GM12878 (cell line): ENCODE measurements at regions not wholly inside any gene's neighbourhood (a gene's known extent, or its start where the extent isn't known, plus 50 kb on each side); places are given as distances from the start of the nearest gene placed in this dataset.

ENCODE experiments used
- ATAC-seq: fragments of 200-7000 bp; cut with Tn5 transposase; 3 replicates; pipeline ENCODE4 v1.9.1; 2020; ENCODE audit warnings: mild to moderate bottlenecking, moderate library complexity
- BruUV-seq: library from RNA; stranded (reverse); fragments of 400-500 nt; replicated peaks from 2 replicates; lab custom pipeline; 2021; lab: Mats Ljungman, UMichigan
- CTCF ChIA-PET: fragments of 300-600 bp; sonication (Branson Sonifier 250); formaldehyde crosslinking; extraction: SDS; loops from one replicate; lab custom pipeline; 2021; ENCODE audit warnings: inconsistent platforms; lab: Yijun Ruan, JAX
- POLR2A ChIA-PET: fragments of 350-600 bp; formaldehyde crosslinking; extraction: SDS; loops from one replicate; lab custom pipeline; 2021; ENCODE audit warnings: inconsistent platforms; lab: Charles Lee
- RAD21 ChIA-PET: fragments of 300-600 bp; sonication (Branson Sonifier 250); formaldehyde crosslinking; loops from one replicate; lab custom pipeline; 2023; ENCODE audit warnings: antibody characterized with exemption; ENCODE audit not compliant: unreplicated experiment; lab: Charles Lee
- SMC1A ChIA-PET: fragments of 300-600 bp; sonication (Branson Sonifier 250); formaldehyde crosslinking; loops from one replicate; lab custom pipeline; 2023; ENCODE audit not compliant: unreplicated experiment, uncharacterized antibody; lab: Charles Lee
- DNase-seq: peaks from one replicate; pipeline ENCODE4 v3.0.0-alpha.2; 2011; ENCODE audit warnings: low read depth, low spot score
- FAIRE-seq: peaks from 3 replicates; lab custom pipeline; 2011; peaks lifted over from hg19 to GRCh38; lab: Jason Lieb, UNC
- H2AFZ ChIP-seq: 2 replicates; pipeline ENCODE4 v1.6.0; 2011; ENCODE audit warnings: low read depth, low read length, control low read depth; ENCODE audit not compliant: control insufficient read depth
- H3K27ac ChIP-seq: 2 replicates; pipeline ENCODE4 v1.5.1; 2011; ENCODE audit warnings: control low read depth; ENCODE audit not compliant: control insufficient read depth, insufficient read depth
- H3K27me3 ChIP-seq, 2 experiments: replicated peaks in 1 of 2; 2 replicates each; pipeline versions ENCODE4 v1.6.0 to v1.6.1; 2011; ENCODE audit warnings: low read length in 1 of 2; ENCODE audit not compliant: control insufficient read depth in 2 of 2, insufficient read depth in 2 of 2
- H3K36me3 ChIP-seq, 2 experiments: 2 replicates each; pipeline ENCODE4 v1.5.1; 2011; ENCODE audit warnings: low read length in 1 of 2; ENCODE audit not compliant: control insufficient read depth in 2 of 2, insufficient read depth in 2 of 2
- H3K4me1 ChIP-seq: 2 replicates; pipeline ENCODE4 v1.6.1; 2011; ENCODE audit warnings: mild to moderate bottlenecking, low read length, moderate library complexity, mixed read lengths; ENCODE audit not compliant: control insufficient read depth, insufficient read depth
- H3K4me2 ChIP-seq: 2 replicates; pipeline ENCODE4 v1.6.0; 2011; ENCODE audit warnings: control low read depth; ENCODE audit not compliant: control insufficient read depth, insufficient read depth
- H3K4me3 ChIP-seq: fragments of 200-600 bp; sonication (generic); 2 replicates; pipeline ENCODE4 v1.5.1; 2016
- H3K79me2 ChIP-seq: 2 replicates; pipeline ENCODE4 v1.6.0; 2011; ENCODE audit warnings: low read length; ENCODE audit not compliant: control insufficient read depth, insufficient read depth
- H3K9ac ChIP-seq: 2 replicates; pipeline ENCODE4 v1.8.0; 2011; ENCODE audit warnings: low read length, control low read depth, mixed read lengths; ENCODE audit not compliant: control insufficient read depth, insufficient read depth
- H3K9me3 ChIP-seq: replicated peaks from 3 replicates; pipeline ENCODE4 v1.5.1; 2011; ENCODE audit warnings: mild to moderate bottlenecking, low read length; ENCODE audit not compliant: control insufficient read depth, insufficient read depth
- H4K20me1 ChIP-seq: 2 replicates; pipeline ENCODE4 v1.6.0; 2011; ENCODE audit not compliant: control insufficient read depth, insufficient read depth
- BACH1 ChIP-seq: fragments of 450-650 bp; IDR thresholded peaks from 2 replicates; pipeline ENCODE4 v1.6.1; 2017; ENCODE audit warnings: mild to moderate bottlenecking, borderline replicate concordance
- BCL11A ChIP-seq: IDR thresholded peaks from 2 replicates; pipeline ENCODE4 v1.6.1; 2011; ENCODE audit warnings: low read depth, low read length
- CEBPB ChIP-seq, 2 experiments: fragments of 150-350 bp in 1 of 2; IDR thresholded peaks; 2 replicates each; pipeline ENCODE4 v1.6.1; 2012 to 2014; ENCODE audit warnings: low read depth in 2 of 2, low read length in 2 of 2, borderline replicate concordance in 1 of 2, inconsistent platforms in 1 of 2
- EED ChIP-seq: sonication (generic); IDR thresholded peaks from 2 replicates; pipeline ENCODE4 v1.6.1; 2016; ENCODE audit warnings: antibody characterized with exemption, low read depth
- HCFC1 ChIP-seq: fragments of 150-350 bp; IDR thresholded peaks from 2 replicates; pipeline ENCODE4 v1.6.1; 2014; ENCODE audit warnings: low read length
- HDAC6 ChIP-seq: fragments of 200-600 bp; sonication (generic); IDR thresholded peaks from one replicate; pipeline ENCODE4 v1.8.0; 2017; ENCODE audit warnings: antibody characterized with exemption; ENCODE audit not compliant: unreplicated experiment
- KLF5 ChIP-seq: fragments of 450-650 bp; IDR thresholded peaks from 2 replicates; pipeline ENCODE4 v1.6.1; 2014; ENCODE audit warnings: mild to moderate bottlenecking; ENCODE audit not compliant: partially characterized antibody
- LARP7 ChIP-seq: fragments of 450-650 bp; IDR thresholded peaks from 2 replicates; pipeline ENCODE4 v1.6.1; 2017; ENCODE audit warnings: mild to moderate bottlenecking
- MEF2B ChIP-seq: fragments of 450-650 bp; IDR thresholded peaks from 2 replicates; pipeline ENCODE4 v1.6.1; 2018; ENCODE audit warnings: mild to moderate bottlenecking, moderate library complexity; ENCODE audit not compliant: partially characterized antibody, poor library complexity, severe bottlenecking
- NFYB ChIP-seq: IDR thresholded peaks from 2 replicates; pipeline ENCODE4 v1.6.1; 2011; ENCODE audit warnings: low read depth, mild to moderate bottlenecking, low read length, improper control_type of control experiment, moderate library complexity; ENCODE audit not compliant: insufficient read depth
- NR2C1 ChIP-seq: fragments of 450-650 bp; IDR thresholded peaks from 2 replicates; pipeline ENCODE4 v1.6.1; 2017; ENCODE audit warnings: antibody characterized with exemption, mild to moderate bottlenecking, moderate library complexity
- NR2F1 ChIP-seq: fragments of 450-650 bp; conservative IDR thresholded peaks from 2 replicates; pipeline ENCODE4 v1.6.1; 2017; ENCODE audit warnings: mild to moderate bottlenecking
- POU2F2 ChIP-seq: IDR thresholded peaks from 3 replicates; pipeline ENCODE4 v1.6.1; 2011; ENCODE audit warnings: low read depth, mild to moderate bottlenecking, low read length, borderline replicate concordance
- RUNX3 ChIP-seq: IDR thresholded peaks from 2 replicates; pipeline ENCODE4 v1.6.1; 2012; ENCODE audit warnings: low read length, inconsistent platforms
- SMARCA5 ChIP-seq: fragments of 450-650 bp; IDR thresholded peaks from 2 replicates; pipeline ENCODE4 v1.6.1; 2017; ENCODE audit warnings: mild to moderate bottlenecking
- WRNIP1 ChIP-seq: IDR thresholded peaks from 2 replicates; pipeline ENCODE4 v1.6.1; 2011; ENCODE audit warnings: low read depth, low read length, improper control_type of control experiment, borderline replicate concordance
- ZBED1 ChIP-seq: IDR thresholded peaks from 2 replicates; pipeline ENCODE4 v1.6.1; 2016; ENCODE audit warnings: borderline replicate concordance
- in situ Hi-C: fragments of 300-500 bp; cut with MboI; formaldehyde crosslinking; loops from 9 replicates; pipeline ENCODE4 v1.14.3; 2018; ENCODE audit warnings: mixed read lengths
- intact Hi-C: fragments of 100-400 bp; cut with micrococcal nuclease; formaldehyde crosslinking; loops from one replicate; pipeline ENCODE4 v1.14.2; 2022; ENCODE audit not compliant: unreplicated experiment
- TF ChIP-seq, protein P1 (sequence below): fragments of 450-650 bp; IDR thresholded peaks from 2 replicates; pipeline ENCODE4 v1.6.1; 2016; ENCODE audit warnings: mild to moderate bottlenecking
- TF ChIP-seq, protein P2 (sequence below): fragments of 450-650 bp; IDR thresholded peaks from 2 replicates; pipeline ENCODE4 v1.6.1; 2018; ENCODE audit warnings: mild to moderate bottlenecking, low read depth, moderate library complexity; ENCODE audit not compliant: partially characterized antibody
- TF ChIP-seq, protein P3 (sequence below): fragments of 450-650 bp; IDR thresholded peaks from 2 replicates; pipeline ENCODE4 v1.6.1; 2016; ENCODE audit warnings: mild to moderate bottlenecking, moderate library complexity, borderline replicate concordance

GRCh38 chr18:67854340-67854739 is 337.8 kb upstream of the DSEL start:
- Histone ChIP-seq H3K4me2 (no peak overlapping the region), H3K4me3 (no peak overlapping the region), H3K27me3 (no peaks in the 10 kb centered on the region), H3K27ac (no peak overlapping the region), H3K9ac (no peak overlapping the region), H3K9me3 (no peaks in the 10 kb centered on the region), H3K79me2 (no peaks in the 10 kb centered on the region), H3K4me1 (no peaks in the 10 kb centered on the region), H2AFZ (no peak overlapping the region), H3K36me3 (no peaks in the 10 kb centered on the region), H4K20me1 (no peaks in the 10 kb centered on the region)
- BruUV-seq: no TSS peak
- RAD21 ChIA-PET: no interaction called here
- POLR2A ChIA-PET: no interaction called here
- intact Hi-C loops (no loop called here), in situ Hi-C loops (no loop called here)
- SMC1A ChIA-PET: no interaction called here
- TF ChIP-seq NFYB (no peak), WRNIP1 (no peak), POU2F2 (no peak), EED (no peak), LARP7 (no peak), HCFC1 (no peak), RUNX3 (no peak), HDAC6 (no peak), SMARCA5 (no peak), BACH1 (no peak), NR2C1 (no peak), NR2F1 (no peak), CEBPB (IDR thresholded peaks at IDR 0.05; ENCODE audit: borderline replicate concordance in 1 of 2, low read depth in 2 of 2, low read length in 2 of 2) (no peak), ZBED1 (no peak), BCL11A (no peak), KLF5 (no peak), MEF2B (no peak)
- TF ChIP-seq, protein P1, sequence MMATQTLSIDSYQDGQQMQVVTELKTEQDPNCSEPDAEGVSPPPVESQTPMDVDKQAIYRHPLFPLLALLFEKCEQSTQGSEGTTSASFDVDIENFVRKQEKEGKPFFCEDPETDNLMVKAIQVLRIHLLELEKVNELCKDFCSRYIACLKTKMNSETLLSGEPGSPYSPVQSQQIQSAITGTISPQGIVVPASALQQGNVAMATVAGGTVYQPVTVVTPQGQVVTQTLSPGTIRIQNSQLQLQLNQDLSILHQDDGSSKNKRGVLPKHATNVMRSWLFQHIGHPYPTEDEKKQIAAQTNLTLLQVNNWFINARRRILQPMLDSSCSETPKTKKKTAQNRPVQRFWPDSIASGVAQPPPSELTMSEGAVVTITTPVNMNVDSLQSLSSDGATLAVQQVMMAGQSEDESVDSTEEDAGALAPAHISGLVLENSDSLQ: no peak
- TF ChIP-seq, protein P2, sequence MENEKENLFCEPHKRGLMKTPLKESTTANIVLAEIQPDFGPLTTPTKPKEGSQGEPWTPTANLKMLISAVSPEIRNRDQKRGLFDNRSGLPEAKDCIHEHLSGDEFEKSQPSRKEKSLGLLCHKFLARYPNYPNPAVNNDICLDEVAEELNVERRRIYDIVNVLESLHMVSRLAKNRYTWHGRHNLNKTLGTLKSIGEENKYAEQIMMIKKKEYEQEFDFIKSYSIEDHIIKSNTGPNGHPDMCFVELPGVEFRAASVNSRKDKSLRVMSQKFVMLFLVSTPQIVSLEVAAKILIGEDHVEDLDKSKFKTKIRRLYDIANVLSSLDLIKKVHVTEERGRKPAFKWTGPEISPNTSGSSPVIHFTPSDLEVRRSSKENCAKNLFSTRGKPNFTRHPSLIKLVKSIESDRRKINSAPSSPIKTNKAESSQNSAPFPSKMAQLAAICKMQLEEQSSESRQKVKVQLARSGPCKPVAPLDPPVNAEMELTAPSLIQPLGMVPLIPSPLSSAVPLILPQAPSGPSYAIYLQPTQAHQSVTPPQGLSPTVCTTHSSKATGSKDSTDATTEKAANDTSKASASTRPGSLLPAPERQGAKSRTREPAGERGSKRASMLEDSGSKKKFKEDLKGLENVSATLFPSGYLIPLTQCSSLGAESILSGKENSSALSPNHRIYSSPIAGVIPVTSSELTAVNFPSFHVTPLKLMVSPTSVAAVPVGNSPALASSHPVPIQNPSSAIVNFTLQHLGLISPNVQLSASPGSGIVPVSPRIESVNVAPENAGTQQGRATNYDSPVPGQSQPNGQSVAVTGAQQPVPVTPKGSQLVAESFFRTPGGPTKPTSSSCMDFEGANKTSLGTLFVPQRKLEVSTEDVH: no peak
- TF ChIP-seq, protein P3, sequence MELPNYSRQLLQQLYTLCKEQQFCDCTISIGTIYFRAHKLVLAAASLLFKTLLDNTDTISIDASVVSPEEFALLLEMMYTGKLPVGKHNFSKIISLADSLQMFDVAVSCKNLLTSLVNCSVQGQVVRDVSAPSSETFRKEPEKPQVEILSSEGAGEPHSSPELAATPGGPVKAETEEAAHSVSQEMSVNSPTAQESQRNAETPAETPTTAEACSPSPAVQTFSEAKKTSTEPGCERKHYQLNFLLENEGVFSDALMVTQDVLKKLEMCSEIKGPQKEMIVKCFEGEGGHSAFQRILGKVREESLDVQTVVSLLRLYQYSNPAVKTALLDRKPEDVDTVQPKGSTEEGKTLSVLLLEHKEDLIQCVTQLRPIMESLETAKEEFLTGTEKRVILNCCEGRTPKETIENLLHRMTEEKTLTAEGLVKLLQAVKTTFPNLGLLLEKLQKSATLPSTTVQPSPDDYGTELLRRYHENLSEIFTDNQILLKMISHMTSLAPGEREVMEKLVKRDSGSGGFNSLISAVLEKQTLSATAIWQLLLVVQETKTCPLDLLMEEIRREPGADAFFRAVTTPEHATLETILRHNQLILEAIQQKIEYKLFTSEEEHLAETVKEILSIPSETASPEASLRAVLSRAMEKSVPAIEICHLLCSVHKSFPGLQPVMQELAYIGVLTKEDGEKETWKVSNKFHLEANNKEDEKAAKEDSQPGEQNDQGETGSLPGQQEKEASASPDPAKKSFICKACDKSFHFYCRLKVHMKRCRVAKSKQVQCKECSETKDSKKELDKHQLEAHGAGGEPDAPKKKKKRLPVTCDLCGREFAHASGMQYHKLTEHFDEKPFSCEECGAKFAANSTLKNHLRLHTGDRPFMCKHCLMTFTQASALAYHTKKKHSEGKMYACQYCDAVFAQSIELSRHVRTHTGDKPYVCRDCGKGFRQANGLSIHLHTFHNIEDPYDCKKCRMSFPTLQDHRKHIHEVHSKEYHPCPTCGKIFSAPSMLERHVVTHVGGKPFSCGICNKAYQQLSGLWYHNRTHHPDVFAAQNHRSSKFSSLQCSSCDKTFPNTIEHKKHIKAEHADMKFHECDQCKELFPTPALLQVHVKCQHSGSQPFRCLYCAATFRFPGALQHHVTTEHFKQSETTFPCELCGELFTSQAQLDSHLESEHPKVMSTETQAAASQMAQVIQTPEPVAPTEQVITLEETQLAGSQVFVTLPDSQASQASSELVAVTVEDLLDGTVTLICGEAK: no peak
- ATAC-seq (no peak), DNase-seq (no peak), FAIRE-seq (no peak)
- CTCF ChIA-PET: no interaction called here
